ENCODE measurements at regions not wholly inside any gene's neighbourhood (a gene's known extent, or its start where the extent isn't known, plus 50 kb on each side); places are given as distances from the start of the nearest gene placed in this dataset.

GRCh38 chr6:145373826-145374225, 361.5 kb downstream of the EPM2A start:
- H3K4me3 ChIP-seq (ENCODE audit: insufficient read depth, low read length): no peak overlapping the region
- H3K9me3 ChIP-seq (ENCODE audit: low read depth, low read length): no peaks in the 10 kb centered on the region
- DNase-seq (ENCODE audit: insufficient read length, low spot score, missing footprints): no peak
- H3K27ac ChIP-seq (ENCODE audit: low read depth, low read length): no peak overlapping the region
- no peaks in the 10 kb centered on the region for H3K27me3 ChIP-seq (ENCODE audit: insufficient read depth, low read length)
- H4K20me1 ChIP-seq (ENCODE audit: insufficient read depth, low read length): no peaks in the 10 kb centered on the region
- H3K79me2 ChIP-seq (ENCODE audit: insufficient read depth, low read length): no peaks in the 10 kb centered on the region
- H3K4me2 ChIP-seq (ENCODE audit: insufficient read depth, low read length): no peak overlapping the region
- H3K36me3 ChIP-seq (ENCODE audit: insufficient read depth, low read length): no peaks in the 10 kb centered on the region
- no peaks in the 10 kb centered on the region for H3K4me1 ChIP-seq (ENCODE audit: insufficient read depth, low read length)
- H2AFZ ChIP-seq (ENCODE audit: low read length): no peak overlapping the region
- no peak for TF ChIP-seq CTCF (IDR thresholded peaks at IDR 0.05; ENCODE audit: extremely low read depth, low read depth, low read length)

GRCh38 chr6:145374570-145374969, 360.8 kb downstream of the EPM2A start:
- Histone ChIP-seq H3K27ac (ENCODE audit: low read depth, low read length) (no peak overlapping the region), H4K20me1 (ENCODE audit: insufficient read depth, low read length) (no peaks in the 10 kb centered on the region), H3K36me3 (ENCODE audit: insufficient read depth, low read length) (no peaks in the 10 kb centered on the region), H3K4me3 (ENCODE audit: insufficient read depth, low read length) (no peak overlapping the region), H3K9me3 (ENCODE audit: low read depth, low read length) (no peaks in the 10 kb centered on the region), H3K79me2 (ENCODE audit: insufficient read depth, low read length) (no peaks in the 10 kb centered on the region), H3K4me1 (ENCODE audit: insufficient read depth, low read length) (no peaks in the 10 kb centered on the region), H3K4me2 (ENCODE audit: insufficient read depth, low read length) (no peak overlapping the region), H2AFZ (ENCODE audit: low read length) (no peak overlapping the region), H3K27me3 (ENCODE audit: insufficient read depth, low read length) (no peaks in the 10 kb centered on the region)
- no peak for DNase-seq (ENCODE audit: insufficient read length, low spot score, missing footprints)
- TF ChIP-seq CTCF (IDR thresholded peaks at IDR 0.05; ENCODE audit: extremely low read depth, low read depth, low read length): no peak

GRCh38 chr6:145375502-145375901, 359.8 kb downstream of the EPM2A start:
- TF ChIP-seq CTCF (IDR thresholded peaks at IDR 0.05; ENCODE audit: extremely low read depth, low read depth, low read length): no peak
- no peak for DNase-seq (ENCODE audit: insufficient read length, low spot score, missing footprints)
- H3K27me3 ChIP-seq (ENCODE audit: insufficient read depth, low read length): no peaks in the 10 kb centered on the region
- no peaks in the 10 kb centered on the region for H3K9me3 ChIP-seq (ENCODE audit: low read depth, low read length)
- H3K36me3 ChIP-seq (ENCODE audit: insufficient read depth, low read length): no peaks in the 10 kb centered on the region
- no peak overlapping the region for H2AFZ ChIP-seq (ENCODE audit: low read length)
- H3K4me2 ChIP-seq (ENCODE audit: insufficient read depth, low read length): no peak overlapping the region
- no peak overlapping the region for H3K4me3 ChIP-seq (ENCODE audit: insufficient read depth, low read length)
- H4K20me1 ChIP-seq (ENCODE audit: insufficient read depth, low read length): no peaks in the 10 kb centered on the region
- H3K27ac ChIP-seq (ENCODE audit: low read depth, low read length): no peak overlapping the region
- no peaks in the 10 kb centered on the region for H3K4me1 ChIP-seq (ENCODE audit: insufficient read depth, low read length)
- no peaks in the 10 kb centered on the region for H3K79me2 ChIP-seq (ENCODE audit: insufficient read depth, low read length)

- Histone ChIP-seq H3K4me3 (ENCODE audit: insufficient read depth, low read length) (no peak overlapping the region), H3K27ac (ENCODE audit: low read depth, low read length) (no peak overlapping the region), H3K4me2 (ENCODE audit: insufficient read depth, low read length) (no peak overlapping the region), H3K4me1 (ENCODE audit: insufficient read depth, low read length) (no peaks in the 10 kb centered on the region), H3K27me3 (ENCODE audit: insufficient read depth, low read length) (no peaks in the 10 kb centered on the region), H2AFZ (ENCODE audit: low read length) (no peak overlapping the region), H3K79me2 (ENCODE audit: insufficient read depth, low read length) (no peaks in the 10 kb centered on the region), H4K20me1 (ENCODE audit: insufficient read depth, low read length) (no peaks in the 10 kb centered on the region), H3K36me3 (ENCODE audit: insufficient read depth, low read length) (no peaks in the 10 kb centered on the region), H3K9me3 (ENCODE audit: low read depth, low read length) (no peaks in the 10 kb centered on the region)
- no peak for TF ChIP-seq CTCF (IDR thresholded peaks at IDR 0.05; ENCODE audit: extremely low read depth, low read depth, low read length)
- no peak for DNase-seq (ENCODE audit: insufficient read length, low spot score, missing footprints)
Measured at GRCh38 chr6:145380186-145380585, 355.1 kb downstream of the EPM2A start.

Measured in osteoblast (primary cell).